ENCODE measurements at regions not wholly inside any gene's neighbourhood (a gene's known extent, or its start where the extent isn't known, plus 50 kb on each side); places are given as distances from the start of the nearest gene placed in this dataset.

GRCh38 chr12:97306147-97306546 is 156.5 kb upstream of the RMST start:
- TF ChIP-seq, protein P1, sequence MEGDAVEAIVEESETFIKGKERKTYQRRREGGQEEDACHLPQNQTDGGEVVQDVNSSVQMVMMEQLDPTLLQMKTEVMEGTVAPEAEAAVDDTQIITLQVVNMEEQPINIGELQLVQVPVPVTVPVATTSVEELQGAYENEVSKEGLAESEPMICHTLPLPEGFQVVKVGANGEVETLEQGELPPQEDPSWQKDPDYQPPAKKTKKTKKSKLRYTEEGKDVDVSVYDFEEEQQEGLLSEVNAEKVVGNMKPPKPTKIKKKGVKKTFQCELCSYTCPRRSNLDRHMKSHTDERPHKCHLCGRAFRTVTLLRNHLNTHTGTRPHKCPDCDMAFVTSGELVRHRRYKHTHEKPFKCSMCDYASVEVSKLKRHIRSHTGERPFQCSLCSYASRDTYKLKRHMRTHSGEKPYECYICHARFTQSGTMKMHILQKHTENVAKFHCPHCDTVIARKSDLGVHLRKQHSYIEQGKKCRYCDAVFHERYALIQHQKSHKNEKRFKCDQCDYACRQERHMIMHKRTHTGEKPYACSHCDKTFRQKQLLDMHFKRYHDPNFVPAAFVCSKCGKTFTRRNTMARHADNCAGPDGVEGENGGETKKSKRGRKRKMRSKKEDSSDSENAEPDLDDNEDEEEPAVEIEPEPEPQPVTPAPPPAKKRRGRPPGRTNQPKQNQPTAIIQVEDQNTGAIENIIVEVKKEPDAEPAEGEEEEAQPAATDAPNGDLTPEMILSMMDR (IDR thresholded peaks at IDR 0.05), result no peak
- TF ChIP-seq POLR2A (IDR thresholded peaks at IDR 0.05) (no peak), EP300 (IDR thresholded peaks at IDR 0.05) (no peak)

Measured in sigmoid colon (tissue), 4 donors.